GM21529 (cell line): ENCODE measurements at regions not wholly inside any gene's neighbourhood (a gene's known extent, or its start where the extent isn't known, plus 50 kb on each side); places are given as distances from the start of the nearest gene placed in this dataset.

Source experiments
- ATAC-seq: cut with Tn5 transposase; IDR thresholded peaks from one replicate; pipeline ENCODE4 v1.9.1; 2021; ENCODE audit not compliant: unreplicated experiment

- no peak for ATAC-seq
Measured at GRCh38 chr10:4316161-4316810, 509.7 kb upstream of the AKR1E2 start.

DNA sequence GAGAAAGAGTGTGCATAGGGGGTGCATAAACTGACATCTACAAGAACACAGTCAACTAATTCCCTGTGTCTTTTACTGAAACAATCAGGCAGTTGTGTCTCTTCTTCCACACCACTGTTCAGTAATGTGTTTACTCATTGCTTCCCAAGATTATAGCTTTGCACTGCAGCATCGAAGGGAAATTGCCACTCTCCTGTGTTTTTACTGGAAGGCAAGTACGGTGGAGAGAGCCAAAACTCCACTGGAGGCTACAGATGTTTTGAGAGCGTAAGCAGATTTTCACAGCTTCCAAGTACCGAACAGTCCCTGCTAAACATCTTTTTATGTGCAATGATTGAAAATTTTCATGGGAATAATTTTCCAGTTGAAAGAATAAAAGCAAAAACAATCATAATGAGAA, 510.5 kb upstream of the AKR1E2 start:
- no peak for ATAC-seq

GRCh38 chr10:4313051-4313450, 513.0 kb upstream of the AKR1E2 start:
- ATAC-seq = no peak

DNA sequence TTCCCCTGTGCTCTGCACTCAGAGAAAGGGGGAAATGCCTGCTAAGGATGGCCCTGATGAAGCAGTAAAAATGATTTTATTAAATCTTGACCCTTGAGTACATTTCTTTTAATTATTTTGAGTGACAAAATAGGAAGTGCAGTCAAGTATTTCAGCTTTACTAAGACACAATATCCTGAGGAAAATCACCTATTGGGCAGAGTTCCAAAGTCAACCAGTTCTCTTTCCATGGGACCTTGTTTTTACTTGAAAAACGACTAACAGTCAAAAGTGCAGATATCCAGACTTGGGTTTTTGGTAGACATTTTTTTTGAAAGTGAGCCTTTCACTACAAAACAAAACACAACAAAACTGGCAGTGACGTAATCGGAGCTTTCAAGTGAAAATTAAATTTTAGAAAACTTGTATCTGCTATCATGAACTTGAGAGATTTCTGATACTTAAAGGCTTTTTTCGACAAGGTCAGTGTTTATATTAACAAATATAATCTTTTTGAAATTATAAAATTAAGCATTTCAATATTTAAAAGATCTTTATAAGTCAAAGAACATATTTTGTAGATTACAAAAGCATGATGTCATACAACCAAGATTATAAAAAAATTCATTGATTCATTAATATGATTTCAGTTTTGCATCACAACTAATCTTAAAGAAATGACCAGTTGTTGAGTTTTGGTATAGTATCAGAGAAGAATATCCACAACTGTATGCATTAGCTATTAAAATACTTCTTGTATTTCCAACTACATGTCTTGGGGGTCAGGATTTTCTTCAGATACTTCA, 513.8 kb upstream of the AKR1E2 start:
- no peak for ATAC-seq

GRCh38 chr10:4310172-4310571, 515.8 kb upstream of the AKR1E2 start:
- no peak for ATAC-seq

DNA sequence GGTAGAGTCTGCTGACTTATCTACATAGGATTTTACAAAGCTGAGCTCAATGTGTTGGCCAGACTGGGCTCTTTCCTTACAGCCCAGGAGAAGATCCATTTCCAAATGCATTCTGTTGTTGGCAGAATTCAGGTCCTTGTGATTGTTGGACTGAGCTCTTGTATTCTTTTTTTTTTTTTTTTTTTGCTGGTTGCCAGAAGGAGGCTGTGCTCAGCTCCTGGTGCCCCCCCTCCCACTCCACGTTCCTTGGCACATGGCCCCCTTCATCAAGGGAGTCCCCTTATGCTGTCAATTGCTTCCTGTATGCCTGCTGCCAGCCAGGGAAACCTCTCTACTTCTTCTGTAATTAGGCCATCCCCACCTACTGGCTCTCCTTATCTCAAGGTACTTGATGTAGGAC, 518.1 kb upstream of the AKR1E2 start:
- ATAC-seq = no peak

DNA sequence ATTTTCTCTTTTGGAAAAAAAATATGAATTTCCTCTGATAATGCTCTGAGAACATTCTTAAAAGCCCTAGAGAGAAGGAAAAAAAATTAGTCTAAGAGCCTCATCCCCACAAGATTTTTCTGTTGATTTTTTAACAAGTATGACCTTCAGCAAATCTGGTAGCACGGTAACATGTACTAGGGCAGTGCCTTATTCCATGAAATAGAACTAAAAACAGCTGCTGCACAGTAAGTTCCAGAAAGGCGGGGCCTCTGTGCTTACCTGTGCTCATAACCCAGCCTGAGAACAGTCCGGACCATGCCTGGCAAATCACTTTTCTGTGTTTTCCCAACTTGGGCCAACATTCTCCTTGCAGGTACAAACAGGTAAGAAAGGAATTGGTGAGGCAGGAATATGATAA, 519.1 kb upstream of the AKR1E2 start:
- no peak for ATAC-seq

GRCh38 chr10:4303045-4303444, 518.0 kb upstream of the KLF6 start:
- ATAC-seq = no peak

- ATAC-seq = no peak
Measured at GRCh38 chr10:4301291-4302045, 516.5 kb upstream of the KLF6 start.

DNA sequence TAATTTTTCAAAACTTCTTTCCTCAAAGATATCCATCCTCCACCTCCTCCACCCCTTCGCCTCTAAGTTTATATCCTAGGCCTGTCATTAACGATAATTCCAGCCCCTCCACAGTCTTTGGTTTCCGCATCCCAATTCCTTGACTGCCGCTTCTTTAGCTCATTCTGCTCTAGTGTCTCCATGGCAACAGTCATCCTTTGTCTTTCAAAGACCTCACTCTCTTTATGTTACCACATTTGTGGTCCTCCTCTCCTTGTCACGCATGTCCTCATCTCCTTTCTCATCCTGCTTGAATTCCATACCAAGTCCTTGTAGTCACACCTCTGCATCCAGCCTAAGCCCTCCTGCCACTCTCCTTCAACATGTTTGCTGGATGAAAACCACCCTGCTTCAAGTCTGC, 511.2 kb upstream of the KLF6 start:
- ATAC-seq = no peak

DNA sequence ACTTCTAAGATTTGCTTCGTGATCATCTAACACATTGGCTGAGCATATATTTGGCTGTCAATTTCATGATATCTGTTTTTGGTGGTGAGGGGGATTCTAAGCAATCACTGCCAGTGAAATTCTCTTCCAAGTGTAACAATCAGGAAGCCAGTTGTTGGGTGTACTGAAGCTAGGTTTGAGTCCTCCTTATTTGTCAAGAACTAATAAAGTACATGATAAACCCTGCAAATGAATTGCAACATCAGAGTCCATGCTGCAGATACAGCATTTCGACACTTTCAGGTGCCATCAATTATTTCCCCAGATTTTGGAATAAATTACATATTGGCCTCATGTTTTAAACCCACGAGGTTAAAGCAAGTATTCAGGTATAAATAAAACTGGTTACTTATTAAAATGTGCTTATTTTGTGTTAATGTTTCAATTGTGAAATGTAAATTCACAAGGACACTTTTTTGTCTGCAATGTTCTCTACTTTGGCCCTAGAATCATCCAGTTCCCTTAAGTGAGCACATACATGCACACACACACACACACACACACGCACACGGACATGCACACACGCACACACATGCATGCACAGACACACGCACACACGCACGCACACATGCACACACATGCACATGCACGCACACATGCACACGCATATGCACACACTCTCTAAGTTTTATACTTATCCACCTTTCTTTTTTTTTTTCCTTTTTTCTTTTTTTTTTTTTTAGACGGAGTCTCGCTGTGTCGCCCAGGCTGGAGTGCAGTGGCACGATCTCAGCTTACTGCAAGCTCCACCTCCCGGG, 510.2 kb upstream of the KLF6 start:
- no peak for ATAC-seq

DNA sequence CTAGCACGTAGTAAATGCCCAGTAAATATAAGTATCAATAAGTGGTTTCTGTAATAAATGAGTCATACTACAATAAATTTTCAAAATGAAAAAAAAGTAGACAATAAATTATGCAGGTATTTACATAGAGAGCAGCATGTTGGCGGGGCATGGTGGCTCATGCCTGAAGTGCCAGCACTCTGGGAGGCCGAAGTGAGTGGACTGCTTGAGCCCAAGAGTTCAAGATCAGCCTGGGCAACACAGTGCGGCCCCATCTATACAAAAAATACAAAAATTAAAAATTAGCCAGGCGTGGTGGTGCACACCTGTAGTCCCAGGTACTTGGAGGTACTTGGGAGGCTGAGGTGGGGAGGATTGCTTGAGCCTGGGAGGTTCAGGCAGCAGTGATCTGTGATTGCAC, 509.3 kb upstream of the KLF6 start:
- no peak for ATAC-seq

DNA sequence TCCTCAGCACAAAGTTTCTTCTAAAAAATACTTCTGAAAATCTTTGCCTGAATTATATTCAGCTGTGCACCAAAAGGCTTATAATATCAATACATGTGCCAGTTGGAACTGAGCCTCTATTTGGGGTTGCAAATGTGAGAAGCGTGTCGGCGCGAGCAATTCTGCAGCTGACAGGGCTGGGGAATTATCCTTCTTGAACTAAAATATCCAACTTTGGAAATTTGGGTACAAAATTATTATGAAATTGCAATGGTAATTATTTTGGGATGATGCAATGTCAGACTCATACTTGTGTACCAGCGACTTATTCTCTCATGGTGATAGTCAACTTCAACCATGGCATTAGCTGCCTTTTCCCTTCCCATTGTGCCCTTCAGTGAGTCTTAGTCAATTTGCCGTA, 507.0 kb upstream of the KLF6 start:
- no peak for ATAC-seq

DNA sequence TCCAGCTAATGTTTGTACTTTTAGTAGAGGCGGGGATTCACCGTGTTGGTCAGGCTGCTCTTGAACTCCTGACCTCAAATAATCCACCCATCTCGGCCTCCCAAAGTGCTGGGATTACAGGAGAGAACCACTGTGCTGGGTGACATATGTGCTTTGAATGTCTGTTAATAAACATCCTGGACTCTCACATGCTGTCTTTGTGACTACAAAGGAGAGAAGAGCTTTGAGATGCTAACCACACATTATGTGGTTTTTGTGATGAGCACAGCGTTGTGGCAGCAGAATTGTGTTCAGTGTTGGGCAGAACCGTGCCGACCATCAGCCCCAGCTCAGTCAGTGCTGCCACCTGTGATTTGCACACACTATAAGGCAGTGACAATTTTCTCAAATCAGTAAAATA, 500.1 kb upstream of the KLF6 start:
- ATAC-seq = no peak

DNA sequence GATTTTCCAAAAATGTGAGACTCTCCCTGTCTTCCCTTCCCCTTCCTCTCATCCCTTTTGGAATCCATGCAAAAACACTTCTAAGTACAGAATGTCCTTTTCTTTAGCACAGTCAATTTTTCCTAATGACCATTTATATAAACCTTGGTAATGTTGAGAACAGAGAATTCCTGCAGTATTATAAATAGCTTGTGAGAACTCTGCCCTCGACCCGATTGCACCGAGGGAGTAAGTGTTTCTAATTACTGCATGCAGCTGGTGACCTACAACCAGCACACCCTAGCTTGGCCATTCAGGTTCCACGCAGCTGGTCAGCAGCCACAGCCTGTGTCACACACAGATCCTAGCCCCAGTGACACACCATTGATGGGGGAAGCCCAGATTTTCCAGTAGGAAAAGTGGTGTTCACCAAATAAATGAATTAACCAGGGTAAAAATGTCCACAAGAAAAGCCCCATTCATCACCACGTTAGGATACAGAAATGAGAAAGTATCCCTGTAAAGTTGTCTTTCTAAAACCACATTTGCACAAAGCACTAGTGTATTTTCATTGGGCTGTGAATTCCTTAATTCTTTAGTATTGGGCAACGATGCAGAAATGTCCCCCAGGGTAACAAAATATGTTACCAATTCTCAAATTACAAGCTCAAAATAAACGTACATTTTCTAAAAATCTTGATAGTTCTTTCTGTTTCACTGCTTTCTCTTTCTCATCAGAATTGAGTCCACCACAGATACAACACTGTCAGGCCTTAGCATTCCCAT, 499.0 kb upstream of the KLF6 start:
- ATAC-seq = no peak

GRCh38 chr10:4282496-4282895, 497.5 kb upstream of the KLF6 start:
- ATAC-seq = no peak

DNA sequence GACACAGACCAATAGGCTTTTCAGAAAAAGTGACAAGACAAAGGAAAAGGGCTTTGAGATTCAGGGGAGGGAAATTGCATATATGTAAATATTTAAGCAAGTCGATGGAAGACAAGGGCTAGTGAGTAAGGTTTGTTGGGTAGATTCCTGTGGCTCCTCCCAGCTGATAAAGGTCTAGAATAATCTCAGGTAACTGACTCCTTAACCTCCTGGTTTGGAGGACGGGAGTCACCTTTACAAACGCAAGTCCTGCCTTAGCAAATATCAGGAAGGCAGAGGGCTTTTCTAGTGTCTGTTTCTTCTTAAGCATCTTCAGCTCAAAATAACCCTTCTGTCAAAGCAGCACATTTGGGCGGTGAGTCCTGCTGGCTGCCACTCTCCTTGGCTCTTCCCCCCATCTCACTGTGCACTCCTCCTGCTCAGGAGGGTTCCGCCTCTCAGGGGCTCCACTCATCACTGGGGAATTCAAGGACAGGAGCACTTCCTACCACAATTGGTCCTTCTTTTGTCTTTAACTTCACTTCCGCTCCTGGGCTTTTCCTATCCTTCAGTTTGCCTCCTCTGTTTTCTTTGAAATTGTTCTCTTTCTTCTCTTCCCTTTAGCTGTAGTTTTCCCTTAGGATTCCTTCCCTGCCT, 496.3 kb upstream of the KLF6 start:
- no peak for ATAC-seq

GRCh38 chr10:4280461-4281189, 495.6 kb upstream of the KLF6 start:
- no peak for ATAC-seq

DNA sequence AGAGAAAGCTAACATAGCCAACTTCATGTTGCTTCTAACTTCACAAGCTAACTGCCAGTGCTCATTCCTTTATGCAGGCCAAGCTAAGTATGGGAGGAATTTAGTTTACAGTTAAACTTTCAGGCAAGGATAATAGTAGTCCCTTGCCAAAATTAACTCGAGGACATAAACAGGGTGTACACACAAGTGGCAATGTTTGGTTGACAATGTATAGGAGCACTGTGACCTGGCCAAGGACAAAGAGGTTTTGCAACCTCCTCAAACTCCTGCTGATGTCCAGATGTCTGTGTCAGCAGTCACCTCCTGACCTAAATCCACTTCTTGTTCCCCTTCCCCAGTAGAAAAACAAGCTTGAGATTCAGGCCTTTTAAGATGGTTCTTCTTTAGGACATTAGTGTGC, 494.6 kb upstream of the KLF6 start:
- ATAC-seq = no peak
